GM19395 (cell line): ENCODE measurements at regions not wholly inside any gene's neighbourhood (a gene's known extent, or its start where the extent isn't known, plus 50 kb on each side); places are given as distances from the start of the nearest gene placed in this dataset.
"Not testable (repeated sequence)": the region's sequence is repeated elsewhere in the genome, so short reads cannot be mapped to it uniquely, and the experiment has no call there.

Experiments
- ATAC-seq: cut with Tn5 transposase; IDR thresholded peaks from one replicate; pipeline ENCODE4 v1.9.1; 2021; ENCODE audit warnings: mild to moderate bottlenecking, moderate library complexity; ENCODE audit not compliant: unreplicated experiment

DNA sequence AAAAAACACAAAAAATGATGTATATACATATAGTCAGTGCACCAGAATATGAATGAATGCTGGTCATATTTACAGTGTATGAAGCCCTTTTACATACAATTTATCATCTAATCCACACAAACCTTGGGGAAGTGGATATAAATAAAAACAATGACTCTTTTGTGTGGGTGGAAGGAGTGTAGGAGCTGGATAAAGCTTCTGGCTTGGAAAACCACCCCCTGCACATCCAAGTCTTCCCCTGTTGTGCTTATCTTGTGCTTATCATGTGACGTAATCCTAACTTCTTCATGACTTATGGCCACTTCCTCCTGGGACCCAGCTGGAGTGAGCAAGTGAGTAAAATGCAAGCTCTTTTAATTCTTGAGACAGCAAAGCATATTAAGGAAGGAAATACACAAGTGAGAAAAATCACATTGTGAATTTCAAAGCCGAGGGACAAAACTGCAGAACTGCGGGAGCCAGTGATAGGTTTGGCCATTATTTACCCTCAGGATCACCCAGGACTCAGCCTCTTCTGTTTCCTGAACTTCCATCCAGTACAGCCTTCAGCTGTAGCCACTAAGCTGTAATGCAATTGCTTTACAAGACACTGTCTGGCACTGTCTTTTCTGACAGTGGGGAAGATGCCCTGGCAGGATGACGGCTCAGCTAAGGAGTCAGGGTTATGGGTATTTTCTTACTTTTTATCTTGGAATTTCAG lies 104.0 kb upstream of the PPM1J start:
- no peak for ATAC-seq

- ATAC-seq = no peak
Measured at GRCh38 chr1:112817555-112818373, 102.6 kb upstream of the PPM1J start.

DNA sequence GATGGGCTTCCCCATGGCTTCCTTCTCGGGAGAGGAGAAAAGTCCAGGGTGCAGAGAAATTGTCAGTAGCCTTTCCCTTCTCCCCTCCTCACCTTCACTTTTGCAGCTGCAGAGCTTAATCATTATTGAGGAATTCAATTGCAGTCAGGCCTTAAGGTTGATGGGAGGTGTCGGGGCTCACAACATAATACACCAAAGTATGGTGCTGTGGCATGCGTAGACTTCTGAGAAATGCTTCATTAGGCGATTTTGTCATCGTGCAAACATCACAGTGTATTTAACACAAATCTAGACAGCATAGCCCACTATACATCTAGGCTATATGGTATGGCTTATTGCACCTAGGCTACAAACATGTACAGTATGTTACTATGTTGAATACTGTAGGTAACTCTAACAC lies 100.2 kb upstream of the PPM1J start:
- ATAC-seq = no peak

- ATAC-seq = not testable (repeated sequence)
Measured at GRCh38 chr1:112814645-112815044, 99.5 kb upstream of the PPM1J start.

DNA sequence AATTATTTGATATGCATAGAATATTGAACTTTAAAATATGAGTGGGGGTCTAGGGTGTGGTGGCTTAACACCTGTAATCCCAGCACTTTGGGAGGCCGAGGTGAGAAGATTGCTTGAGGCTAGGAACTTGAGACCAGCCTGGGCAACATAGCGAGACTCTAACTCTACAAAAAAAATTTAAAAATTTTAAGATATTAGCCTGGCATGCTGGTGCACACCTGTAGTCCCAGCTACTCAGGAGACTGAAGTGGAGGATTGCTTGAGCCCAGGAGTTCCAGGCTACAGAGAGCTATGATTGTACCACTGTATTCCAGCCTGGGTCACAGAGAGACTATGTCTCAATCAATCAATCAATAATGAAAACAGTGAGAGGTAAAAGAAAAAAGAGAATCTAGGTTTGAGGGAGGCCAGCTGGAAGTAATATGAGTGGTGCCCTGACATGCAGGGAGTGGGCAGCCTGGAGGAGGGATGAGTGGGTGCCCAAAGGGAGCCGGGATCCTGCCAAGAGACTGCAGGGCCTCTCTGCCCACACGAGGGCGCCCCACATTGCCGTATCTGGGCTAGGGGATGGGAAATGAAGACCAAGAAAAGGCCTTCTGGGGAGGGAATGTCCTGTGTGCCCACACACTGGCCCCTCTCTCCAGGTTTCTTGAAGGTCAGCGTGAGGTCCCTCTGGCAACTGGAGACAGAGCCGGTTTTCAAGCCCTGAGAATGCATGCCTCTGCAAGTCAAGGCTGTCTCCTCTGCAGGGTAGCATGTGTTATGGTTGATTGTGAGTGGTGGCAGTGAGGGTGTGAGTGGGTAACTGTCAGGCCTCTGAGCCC lies 93.9 kb upstream of the PPM1J start:
- no peak for ATAC-seq

GRCh38 chr1:112807999-112808398 lies 92.9 kb upstream of the PPM1J start:
- ATAC-seq = no peak

GRCh38 chr1:112807117-112807516 lies 92.0 kb upstream of the PPM1J start:
- no peak for ATAC-seq

- ATAC-seq = no peak
Measured at GRCh38 chr1:112806090-112806642, 91.0 kb upstream of the PPM1J start.

DNA sequence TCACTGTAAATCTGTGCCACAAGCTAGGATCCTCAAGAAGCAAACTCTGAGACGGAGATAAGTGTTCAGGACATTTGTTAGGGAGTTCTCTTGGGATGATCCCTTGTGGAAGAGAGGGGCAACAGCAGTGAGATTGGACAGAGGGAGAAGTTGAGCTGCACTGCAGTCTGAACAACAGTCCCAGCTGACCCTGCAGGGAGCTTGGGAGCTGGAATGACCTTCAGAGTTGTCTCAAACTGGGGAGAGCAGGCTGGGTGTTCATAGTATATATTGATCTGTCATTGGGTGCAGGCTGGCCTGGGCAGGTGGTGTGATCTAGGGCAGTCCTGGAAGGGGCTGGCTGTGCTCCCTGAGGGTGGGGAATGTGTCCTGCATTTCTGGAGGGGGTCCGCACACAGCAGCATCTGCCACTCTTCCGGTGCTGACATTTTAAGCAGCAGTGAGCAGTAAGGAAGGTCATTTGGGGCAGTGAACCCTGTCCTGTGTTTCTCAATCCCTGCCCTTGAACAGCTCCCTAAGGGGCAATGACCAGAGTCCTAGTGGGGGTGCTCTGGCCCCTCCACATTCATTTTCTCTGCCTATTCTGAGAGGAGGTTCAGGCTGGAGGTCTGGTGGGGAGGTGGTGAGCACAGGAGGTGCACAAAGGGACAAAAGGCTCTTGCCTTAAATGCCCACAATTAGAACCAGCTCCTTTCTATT lies 90.2 kb upstream of the PPM1J start:
- ATAC-seq = no peak

- peak; percentile 82 for ATAC-seq
Measured at GRCh38 chr1:112803906-112804762, 89.0 kb upstream of the PPM1J start.

DNA sequence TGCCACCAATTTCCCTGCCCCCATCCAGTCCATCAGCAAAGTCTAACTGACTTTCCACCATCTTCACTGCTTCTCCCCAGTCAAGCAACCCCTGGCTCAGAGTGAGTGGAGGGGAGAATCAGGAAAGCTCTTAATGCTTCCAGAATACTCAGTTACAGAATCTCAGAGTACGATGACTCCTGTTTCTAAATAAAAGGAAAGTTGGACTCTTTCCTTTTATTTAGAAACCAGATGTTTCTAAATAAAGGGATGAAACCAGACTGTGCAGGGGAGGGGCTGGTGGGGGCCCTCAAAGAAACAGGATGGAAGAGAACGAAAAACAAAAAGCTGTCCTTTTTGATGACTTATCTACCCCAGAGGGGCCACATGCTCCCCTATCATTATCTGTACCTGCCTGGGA lies 85.2 kb upstream of the PPM1J start:
- ATAC-seq = no peak

DNA sequence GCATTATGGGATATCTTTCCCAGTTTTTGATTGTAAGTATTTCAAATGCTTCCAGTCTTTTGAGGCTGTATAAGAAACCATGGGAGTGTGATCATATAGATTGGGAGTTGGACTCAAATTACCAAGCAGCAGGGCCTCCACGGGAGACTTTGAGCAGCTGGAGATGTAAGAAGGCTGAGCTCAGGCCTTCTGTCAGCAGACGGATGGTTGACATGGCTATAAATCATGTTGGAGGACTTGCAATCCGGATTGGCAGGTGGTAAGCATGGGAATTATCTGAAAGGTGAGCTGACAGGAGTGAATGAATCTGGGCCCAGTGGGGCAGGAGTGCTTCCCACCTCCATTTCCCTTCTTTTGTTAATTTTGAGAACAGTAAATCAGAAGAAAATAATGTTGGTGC lies 83.2 kb upstream of the PPM1J start:
- ATAC-seq = no peak

GRCh38 chr1:112797224-112797623 lies 82.1 kb upstream of the PPM1J start:
- ATAC-seq = no peak

GRCh38 chr1:112794654-112795239 lies 79.6 kb upstream of the PPM1J start:
- peak; percentile 77 for ATAC-seq

DNA sequence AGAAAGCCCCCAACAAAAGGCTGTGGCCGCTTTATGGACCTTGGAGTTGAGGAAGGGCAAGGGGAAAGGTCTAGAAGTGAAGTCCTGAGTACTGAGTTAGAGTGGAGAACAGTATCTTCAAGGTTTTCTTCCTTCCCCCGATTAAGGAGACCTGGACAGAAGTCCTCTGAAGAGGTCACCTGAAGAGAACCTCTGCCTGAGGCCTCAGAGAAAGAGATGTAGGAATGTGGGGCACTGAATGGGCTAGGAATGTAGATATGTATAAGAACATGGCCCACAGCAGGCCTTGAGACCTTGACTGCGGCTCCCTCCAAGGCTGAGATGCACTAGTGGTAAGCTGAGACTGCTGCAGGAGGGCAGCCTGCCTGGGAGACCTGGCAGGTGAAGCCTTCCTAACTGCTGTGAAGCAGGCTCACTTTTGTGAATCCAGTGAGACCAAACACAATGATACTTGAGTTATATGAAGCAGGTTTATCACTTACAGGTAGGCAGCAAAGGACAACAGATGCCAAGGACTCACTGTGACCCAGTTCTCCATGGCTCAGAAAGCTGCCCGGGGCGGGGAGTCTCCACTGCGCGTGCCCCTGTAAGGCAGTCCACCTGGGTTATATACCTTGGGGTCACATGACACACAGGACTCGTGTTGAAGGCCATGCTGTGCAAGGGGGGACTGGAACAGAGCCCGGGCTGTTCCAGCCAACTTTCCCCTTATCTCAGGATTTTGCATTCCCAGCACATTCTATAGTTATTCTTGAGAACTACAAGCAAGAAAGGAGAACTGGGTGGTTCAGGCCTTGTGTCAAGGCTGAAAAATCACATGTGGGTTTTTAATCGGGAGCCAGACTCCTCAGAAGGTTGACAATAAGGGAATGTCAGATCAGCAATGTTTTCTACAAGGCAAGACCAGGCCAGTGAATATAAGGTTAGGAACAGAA lies 78.8 kb upstream of the PPM1J start:
- ATAC-seq = no peak

DNA sequence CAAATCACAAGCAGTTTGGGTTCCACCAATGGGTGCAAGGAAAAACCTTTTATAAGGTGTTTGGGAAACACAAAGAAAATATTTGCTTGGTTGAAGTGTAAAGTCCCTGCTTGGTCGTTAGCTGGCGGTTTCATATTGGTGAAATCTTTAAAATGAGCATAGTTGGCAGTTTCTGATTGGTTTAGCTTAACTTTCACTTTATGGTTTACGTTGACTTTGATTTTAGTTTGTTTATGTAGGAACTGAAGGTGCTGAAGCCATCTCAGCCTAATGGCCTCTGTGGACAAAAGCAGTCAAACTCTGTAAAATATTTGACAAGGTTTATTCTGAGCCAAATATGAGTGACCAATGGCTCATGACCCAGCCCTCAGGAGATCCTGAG lies 76.6 kb upstream of the PPM1J start:
- no peak for ATAC-seq

DNA sequence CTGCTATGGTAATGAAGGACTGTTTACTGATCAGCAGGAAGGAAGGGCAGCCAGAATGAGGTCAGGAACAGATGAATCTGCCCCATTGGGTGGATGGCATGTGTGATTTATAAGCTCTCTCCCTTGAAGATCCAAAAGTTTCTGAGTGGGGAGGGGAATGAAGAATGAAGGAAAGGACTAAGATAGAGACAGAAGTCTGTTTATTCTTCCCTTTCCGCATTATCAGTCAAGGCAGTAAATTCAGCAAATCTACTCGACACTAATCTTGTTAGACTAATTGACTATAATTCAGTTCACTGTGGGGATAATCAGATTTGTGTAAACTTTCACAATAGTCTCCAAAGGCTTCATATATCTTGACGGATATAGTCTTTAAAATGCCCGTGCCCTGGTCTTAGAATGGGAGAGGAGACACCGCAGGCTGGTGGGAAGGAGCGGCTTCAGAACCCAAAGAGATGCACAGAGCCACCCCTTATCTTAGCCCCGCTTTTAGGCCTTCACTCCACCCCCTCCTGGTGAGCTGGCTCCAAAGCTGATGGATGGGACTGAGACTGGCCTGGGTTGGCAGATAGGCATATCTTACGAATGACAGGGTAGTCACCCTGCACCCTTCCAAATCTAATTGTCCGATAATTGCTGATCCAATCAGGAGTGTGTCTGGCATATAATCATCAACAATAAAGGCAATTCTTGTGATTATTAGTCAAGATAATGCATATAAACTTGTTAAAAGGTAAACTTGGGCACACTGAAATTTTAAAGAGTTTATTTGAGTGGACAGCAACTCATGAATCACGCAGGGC lies 76.0 kb upstream of the PPM1J start:
- ATAC-seq = no peak
